ENCODE measurements at regions not wholly inside any gene's neighbourhood (a gene's known extent, or its start where the extent isn't known, plus 50 kb on each side); places are given as distances from the start of the nearest gene placed in this dataset.

- no peak for DNase-seq (ENCODE audit: low spot score in 2 of 2)
Observed at GRCh38 chr11:20311444-20311843, 52.1 kb upstream of the HTATIP2 start.

GRCh38 chr11:20310596-20311394, 52.7 kb upstream of the HTATIP2 start:
- DNase-seq (ENCODE audit: low spot score in 2 of 2), result no peak

More at GRCh38 chr11:20311444-20311843, 52.1 kb upstream of the HTATIP2 start:
- FAIRE-seq, result no peak

GRCh38 chr11:20310137-20310536, 53.4 kb upstream of the HTATIP2 start:
- peak; percentile 58 for FAIRE-seq
- DNase-seq (ENCODE audit: low spot score in 2 of 2), result peak; percentile 2 to 8

More at GRCh38 chr11:20310596-20311394, 52.7 kb upstream of the HTATIP2 start:
- FAIRE-seq, result no peak

GRCh38 chr11:20309231-20310025, 54.1 kb upstream of the HTATIP2 start:
- DNase-seq (ENCODE audit: low spot score in 2 of 2), result no peak
- FAIRE-seq, result no peak

GRCh38 chr11:20308601-20309000, 54.9 kb upstream of the HTATIP2 start:
- FAIRE-seq, result no peak
- no peak for DNase-seq (ENCODE audit: low spot score in 2 of 2)

GRCh38 chr11:20303391-20303965, 60.0 kb upstream of the HTATIP2 start:
- DNase-seq (ENCODE audit: low spot score in 2 of 2), result no peak
- no peak for FAIRE-seq

- FAIRE-seq, result no peak
- no peak for DNase-seq (ENCODE audit: low spot score in 2 of 2)
Observed at GRCh38 chr11:20293992-20294391, 69.5 kb upstream of the HTATIP2 start.

- FAIRE-seq, result no peak
- no peak for DNase-seq (ENCODE audit: low spot score in 2 of 2)
Observed at GRCh38 chr11:20293531-20293930, 70.0 kb upstream of the HTATIP2 start.

- DNase-seq (ENCODE audit: low spot score in 2 of 2) (no peak), FAIRE-seq (no peak)
Observed at GRCh38 chr11:20289732-20290131, 73.8 kb upstream of the HTATIP2 start.

GRCh38 chr11:20283475-20283874, 80.0 kb upstream of the HTATIP2 start:
- no peak for FAIRE-seq

GRCh38 chr11:20278727-20279126, 84.8 kb upstream of the HTATIP2 start:
- no peak for DNase-seq (ENCODE audit: low spot score in 2 of 2)
- no peak for FAIRE-seq

More at GRCh38 chr11:20283475-20283874, 80.0 kb upstream of the HTATIP2 start:
- no peak for DNase-seq (ENCODE audit: low spot score in 2 of 2)

GRCh38 chr11:20277014-20277413, 86.5 kb upstream of the HTATIP2 start:
- FAIRE-seq (no peak), DNase-seq (ENCODE audit: low spot score in 2 of 2) (no peak)

- FAIRE-seq, result no peak
- DNase-seq (ENCODE audit: low spot score in 2 of 2), result no peak
Observed at GRCh38 chr11:20275987-20276965, 87.2 kb upstream of the HTATIP2 start.

- DNase-seq (ENCODE audit: low spot score in 2 of 2), result no peak
- no peak for FAIRE-seq
Observed at GRCh38 chr11:20274031-20274430, 89.5 kb upstream of the HTATIP2 start.

GRCh38 chr11:20261526-20261925, 101.3 kb upstream of the DBX1 start:
- FAIRE-seq (no peak), DNase-seq (ENCODE audit: low spot score in 2 of 2) (no peak)

- no peak for FAIRE-seq
- DNase-seq (ENCODE audit: low spot score in 2 of 2), result no peak
Observed at GRCh38 chr11:20260307-20260706, 100.0 kb upstream of the DBX1 start.

GRCh38 chr11:20259506-20259905, 99.2 kb upstream of the DBX1 start:
- DNase-seq (ENCODE audit: low spot score in 2 of 2) (no peak), FAIRE-seq (no peak)

GRCh38 chr11:20258376-20258895, 98.2 kb upstream of the DBX1 start:
- FAIRE-seq (no peak), DNase-seq (ENCODE audit: low spot score in 2 of 2) (no peak)

- FAIRE-seq (no peak), DNase-seq (ENCODE audit: low spot score in 2 of 2) (no peak)
Observed at GRCh38 chr11:20256925-20257324, 96.7 kb upstream of the DBX1 start.

GRCh38 chr11:20253796-20254195, 93.5 kb upstream of the DBX1 start:
- no peak for DNase-seq (ENCODE audit: low spot score in 2 of 2)
- no peak for FAIRE-seq

Data from frontal cortex (tissue), 3 donors.